ENCODE measurements at regions not wholly inside any gene's neighbourhood (a gene's known extent, or its start where the extent isn't known, plus 50 kb on each side); places are given as distances from the start of the nearest gene placed in this dataset.
"Not testable (repeated sequence)": the region's sequence is repeated elsewhere in the genome, so short reads cannot be mapped to it uniquely, and the experiment has no call there.

GRCh38 chr20:53773792-53774401 is 180.3 kb upstream of the ZNF217 start:
- intact Hi-C loops (cut with DNase I), result no loop called here
- no peak overlapping the region for H3K27ac ChIP-seq
- no peaks in the 10 kb centered on the region for H3K36me3 ChIP-seq (replicated peaks in 1 of 2)
- no peak for DNase-seq
- no peaks in the 10 kb centered on the region for H3K9me3 ChIP-seq (replicated peaks in 1 of 3)
- H3K27me3 ChIP-seq, result no peaks in the 10 kb centered on the region
- H3K4me3 ChIP-seq, result no peak overlapping the region
- H3K4me1 ChIP-seq (replicated peaks in 1 of 2), result no peaks in the 10 kb centered on the region
- TF ChIP-seq POLR2A (IDR thresholded peaks at IDR 0.05), result no peak
- TF ChIP-seq CTCF (IDR thresholded peaks at IDR 0.05), result no peak
- 15 to 59% (median 50%) methylated on average over 1 of the region's 1 CpG for WGBS, 4 donors

DNA sequence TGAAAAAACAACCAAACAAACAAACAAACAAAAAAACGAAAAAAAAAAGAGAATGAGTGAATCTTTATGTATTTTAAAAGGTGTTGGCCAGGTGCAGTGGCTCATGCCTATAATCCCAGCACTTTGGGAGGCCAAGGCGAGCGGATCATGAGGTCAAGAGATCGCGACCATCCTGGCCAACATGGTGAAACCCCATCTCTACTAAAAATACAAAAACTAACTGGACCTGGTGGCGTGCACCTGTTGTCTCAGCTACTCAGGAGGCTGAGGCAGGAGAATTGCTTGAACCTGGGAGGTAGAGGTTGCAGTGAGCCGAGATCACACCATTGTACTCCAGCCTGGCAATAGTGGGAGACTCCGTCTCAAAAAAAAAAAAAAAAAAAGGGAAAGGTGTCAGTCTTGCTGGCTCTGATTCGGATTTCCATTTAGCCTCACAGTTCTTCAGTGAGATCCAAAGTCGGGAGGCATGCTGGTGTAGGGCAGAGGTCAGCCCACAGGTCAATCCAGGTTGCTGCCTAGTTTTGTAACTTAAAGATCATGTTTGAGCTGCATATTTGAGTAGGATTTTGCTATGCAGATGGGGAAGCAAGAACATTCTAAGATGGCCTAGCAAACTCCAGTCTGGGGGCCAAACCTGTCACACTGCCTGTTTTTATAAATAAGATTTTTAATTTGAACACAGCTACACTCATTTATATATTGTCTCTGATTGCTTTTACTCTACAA is 179.6 kb upstream of the ZNF217 start:
- H3K9me3 ChIP-seq (replicated peaks in 1 of 3); H3K4me1 ChIP-seq (replicated peaks in 1 of 2); intact Hi-C loops (cut with DNase I); H3K27ac ChIP-seq; H3K4me3 ChIP-seq; H3K36me3 ChIP-seq (replicated peaks in 1 of 2); DNase-seq; H3K27me3 ChIP-seq: not testable (repeated sequence)
- WGBS, 4 donors, result 83 to 87% (median 85%) methylated on average over 10 of the region's 10 CpGs

DNA sequence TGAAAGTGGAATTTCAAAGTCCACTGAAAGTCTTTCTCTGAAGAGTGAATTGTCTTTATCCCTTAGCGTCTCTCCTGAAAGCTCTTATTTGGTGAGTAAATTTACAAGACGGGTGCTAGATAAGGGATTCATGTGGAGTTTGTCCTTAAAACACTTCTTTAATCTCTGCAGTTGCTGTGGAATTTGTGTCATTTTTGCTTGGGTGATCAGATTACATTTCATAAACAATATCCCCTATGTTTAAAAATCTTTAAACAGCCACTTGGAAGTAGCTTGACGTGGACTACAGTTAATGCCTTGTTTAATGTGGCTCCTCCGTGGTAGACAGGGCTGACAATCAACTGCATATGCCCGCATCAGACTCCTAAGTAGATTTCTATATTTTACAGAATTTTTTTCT is 175.4 kb upstream of the ZNF217 start:
- H3K27ac ChIP-seq, result no peak overlapping the region
- no peak overlapping the region for H3K4me3 ChIP-seq
- no peak for DNase-seq
- intact Hi-C loops (cut with DNase I), result no loop called here
- no peaks in the 10 kb centered on the region for H3K4me1 ChIP-seq (replicated peaks in 1 of 2)
- H3K9me3 ChIP-seq (replicated peaks in 1 of 3), result no peaks in the 10 kb centered on the region
- 62 to 72% (median 67%) methylated on average over 5 of the region's 5 CpGs for WGBS, 4 donors
- no peaks in the 10 kb centered on the region for H3K36me3 ChIP-seq (replicated peaks in 1 of 2)
- TF ChIP-seq CTCF (IDR thresholded peaks at IDR 0.05), result no peak
- no peak for TF ChIP-seq POLR2A (IDR thresholded peaks at IDR 0.05)
- H3K27me3 ChIP-seq, result no peaks in the 10 kb centered on the region

DNA sequence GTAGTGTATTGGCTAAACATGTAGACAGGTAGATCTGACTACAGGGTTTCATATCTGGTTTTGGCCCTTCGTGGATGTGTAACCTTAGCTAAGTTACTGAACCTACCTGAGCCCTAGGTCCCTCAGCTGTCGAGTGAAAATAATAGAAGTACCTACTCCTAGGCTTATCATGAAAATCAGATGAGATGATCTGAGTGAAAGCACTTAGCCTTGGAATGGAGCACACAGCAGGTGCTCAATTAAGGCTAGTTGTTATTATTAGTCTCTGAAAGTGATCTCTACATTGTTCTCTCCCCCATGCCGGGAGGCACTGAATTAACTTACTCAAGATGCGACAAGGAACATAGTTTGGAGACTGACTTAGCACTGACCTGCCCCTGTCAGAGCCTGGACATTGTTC is 174.7 kb upstream of the ZNF217 start:
- DNase-seq, result no peak
- TF ChIP-seq CTCF (IDR thresholded peaks at IDR 0.05) (no peak), POLR2A (IDR thresholded peaks at IDR 0.05) (no peak)
- intact Hi-C loops (cut with DNase I), result no loop called here
- Histone ChIP-seq H3K36me3 (replicated peaks in 1 of 2) (no peaks in the 10 kb centered on the region), H3K9me3 (replicated peaks in 1 of 3) (no peaks in the 10 kb centered on the region), H3K27me3 (no peaks in the 10 kb centered on the region), H3K4me3 (no peak overlapping the region), H3K4me1 (replicated peaks in 1 of 2) (no peaks in the 10 kb centered on the region), H3K27ac (no peak overlapping the region)
- 66 to 80% (median 72%) methylated on average over 4 of the region's 4 CpGs for WGBS, 4 donors

Data from adrenal gland (tissue), 9 donors.